IMR-90 (cell line): ENCODE measurements at regions not wholly inside any gene's neighbourhood (a gene's known extent, or its start where the extent isn't known, plus 50 kb on each side); places are given as distances from the start of the nearest gene placed in this dataset.

Experiments
- ATAC-seq: fragments of 200-7000 bp; cut with Tn5 transposase; 2 replicates; pipeline ENCODE4 v1.9.1; 2020; ENCODE audit warnings: low read depth, mild to moderate bottlenecking, moderate library complexity
- BruUV-seq: library from RNA; stranded (reverse); fragments of 400-500 nt; replicated peaks from 2 replicates; lab custom pipeline; 2021; lab: Mats Ljungman, UMichigan
- CTCF ChIA-PET: fragments of 300-600 bp; formaldehyde crosslinking; extraction: SDS; loops from one replicate; lab custom pipeline; 2021; ENCODE audit warnings: antibody characterized with exemption; lab: Yijun Ruan, JAX
- POLR2A ChIA-PET: fragments of 300-600 bp; sonication (Branson Sonifier 250); formaldehyde crosslinking; loops from one replicate; lab custom pipeline; 2022; ENCODE audit warnings: antibody characterized with exemption; ENCODE audit not compliant: unreplicated experiment; lab: Charles Lee
- DNase-seq: peaks from one replicate; pipeline ENCODE4 v3.0.0; 2013
- H2AFZ ChIP-seq: replicated peaks from 2 replicates; pipeline ENCODE3; 2013; ENCODE audit warnings: low read length, mild to moderate bottlenecking; ENCODE audit not compliant: poor library complexity
- H2AK5ac ChIP-seq: 2 replicates; pipeline ENCODE4 v1.6.1; 2013; ENCODE audit warnings: low read depth, low read length, inconsistent platforms
- H2AK9ac ChIP-seq: replicated peaks from 2 replicates; pipeline ENCODE3; 2013; ENCODE audit warnings: mild to moderate bottlenecking, low read depth, low read length, moderate library complexity; ENCODE audit not compliant: poor library complexity
- H2BK120ac ChIP-seq: 2 replicates; pipeline ENCODE4 v1.6.1; 2013; ENCODE audit warnings: low read depth, low read length, inconsistent platforms
- H2BK15ac ChIP-seq: 3 replicates; pipeline ENCODE4 v1.6.1; 2013; ENCODE audit warnings: low read depth, low read length, inconsistent platforms
- H2BK20ac ChIP-seq: 2 replicates; pipeline ENCODE4 v1.6.1; 2013; ENCODE audit warnings: low read depth, mild to moderate bottlenecking, inconsistent platforms, low read length, moderate library complexity
- H2BK5ac ChIP-seq: 2 replicates; pipeline ENCODE4 v1.6.1; 2013; ENCODE audit warnings: mild to moderate bottlenecking, low read depth, low read length, inconsistent platforms; ENCODE audit not compliant: poor library complexity, severe bottlenecking
- H3K14ac ChIP-seq: replicated peaks from 2 replicates; pipeline ENCODE4 v1.6.1; 2013; ENCODE audit warnings: low read depth, low read length, inconsistent platforms
- H3K18ac ChIP-seq: 2 replicates; pipeline ENCODE4 v1.6.1; 2013; ENCODE audit warnings: low read depth, low read length, control low read depth
- H3K23ac ChIP-seq: 2 replicates; pipeline ENCODE4 v1.6.1; 2013; ENCODE audit warnings: low read depth, low read length, inconsistent platforms
- H3K27ac ChIP-seq: 2 replicates; pipeline ENCODE4 v1.5.1; 2013; ENCODE audit warnings: mild to moderate bottlenecking, control low read depth, low read length; ENCODE audit not compliant: insufficient read depth
- H3K27me3 ChIP-seq: 2 replicates; pipeline ENCODE4 v1.6.1; 2013; ENCODE audit warnings: low read length; ENCODE audit not compliant: control insufficient read depth, insufficient read depth
- H3K36me3 ChIP-seq: 2 replicates; pipeline ENCODE4 v1.6.1; 2013; ENCODE audit warnings: low read length, mixed read lengths; ENCODE audit not compliant: control insufficient read depth, insufficient read depth
- H3K4ac ChIP-seq: 2 replicates; pipeline ENCODE4 v1.6.1; 2013; ENCODE audit warnings: low read depth, low read length, inconsistent platforms
- H3K4me1 ChIP-seq: 2 replicates; pipeline ENCODE4 v1.6.1; 2013; ENCODE audit warnings: low read length, mixed read lengths; ENCODE audit not compliant: control insufficient read depth, insufficient read depth
- H3K4me2 ChIP-seq: 2 replicates; pipeline ENCODE4 v1.6.1; 2013; ENCODE audit warnings: low read depth, mild to moderate bottlenecking, control low read depth, low read length, moderate library complexity
- H3K4me3 ChIP-seq: 2 replicates; pipeline ENCODE4 v1.5.1; 2013; ENCODE audit warnings: low read depth, mild to moderate bottlenecking, control low read depth, low read length, moderate library complexity; ENCODE audit not compliant: insufficient read depth
- H3K56ac ChIP-seq: 2 replicates; pipeline ENCODE4 v1.6.1; 2013; ENCODE audit warnings: low read length, inconsistent platforms; ENCODE audit not compliant: insufficient read depth; ENCODE audit errors: extremely low read depth
- H3K79me1 ChIP-seq, 2 experiments: 2 replicates each; pipeline ENCODE4 v1.6.1; 2013; ENCODE audit warnings: low read length in 2 of 2, inconsistent platforms in 1 of 2, low read depth in 1 of 2
- H3K9ac ChIP-seq: 2 replicates; pipeline ENCODE4 v1.6.1; 2013; ENCODE audit warnings: low read depth, low read length, control low read depth
- H3K9me1 ChIP-seq: 2 replicates; pipeline ENCODE4 v1.6.1; 2013; ENCODE audit warnings: low read length, inconsistent platforms; ENCODE audit not compliant: insufficient read depth
- H3K9me3 ChIP-seq: 2 replicates; pipeline ENCODE4 v1.6.1; 2013; ENCODE audit warnings: low read length; ENCODE audit not compliant: control insufficient read depth, insufficient read depth
- H4K20me1 ChIP-seq: 2 replicates; pipeline ENCODE4 v1.6.1; 2013; ENCODE audit warnings: low read length, inconsistent platforms; ENCODE audit not compliant: insufficient read depth
- H4K5ac ChIP-seq: 2 replicates; pipeline ENCODE4 v1.6.1; 2013; ENCODE audit warnings: mild to moderate bottlenecking, low read depth, low read length, control low read depth
- H4K8ac ChIP-seq, 2 experiments: 2 replicates each; pipeline ENCODE4 v1.6.1; 2013; ENCODE audit warnings: low read depth in 2 of 2, low read length in 2 of 2, control low read depth in 1 of 2, inconsistent platforms in 1 of 2
- H4K91ac ChIP-seq: 2 replicates; pipeline ENCODE4 v1.6.1; 2013; ENCODE audit warnings: low read depth, low read length, inconsistent platforms; ENCODE audit not compliant: insufficient read depth
- BHLHE40 ChIP-seq: fragments of 150-350 bp; IDR thresholded peaks from 2 replicates; pipeline ENCODE4 v1.6.1; 2016; ENCODE audit warnings: mild to moderate bottlenecking, low read depth, low read length
- CEBPB ChIP-seq: IDR thresholded peaks from 2 replicates; pipeline ENCODE4 v1.6.1; 2012; ENCODE audit warnings: low read depth, low read length, improper control_type of control experiment
- CHD1 ChIP-seq: IDR thresholded peaks from 2 replicates; pipeline ENCODE4 v1.6.1; 2012; ENCODE audit warnings: low read depth, low read length, improper control_type of control experiment
- CTCF ChIP-seq: conservative IDR thresholded peaks from 2 replicates; pipeline ENCODE4 v1.5.1; 2012; ENCODE audit warnings: mild to moderate bottlenecking, low read depth, low read length, improper control_type of control experiment
- FOS ChIP-seq: fragments of 150-350 bp; IDR thresholded peaks from 2 replicates; pipeline ENCODE4 v1.6.1; 2016; ENCODE audit warnings: low read depth, low read length
- MAFK ChIP-seq: IDR thresholded peaks from 2 replicates; pipeline ENCODE4 v1.6.1; 2012; ENCODE audit warnings: low read depth, low read length, improper control_type of control experiment
- MAZ ChIP-seq: IDR thresholded peaks from 2 replicates; pipeline ENCODE4 v1.6.1; 2012; ENCODE audit warnings: low read depth, mild to moderate bottlenecking, low read length, improper control_type of control experiment, moderate library complexity, borderline replicate concordance
- NFE2L2 ChIP-seq: fragments of 150-350 bp; IDR thresholded peaks from 2 replicates; pipeline ENCODE4 v1.6.1; 2016; ENCODE audit warnings: low read depth, mild to moderate bottlenecking, low read length
- POLR2A ChIP-seq: IDR thresholded peaks from 2 replicates; pipeline ENCODE4 v1.6.1; 2012; ENCODE audit warnings: mild to moderate bottlenecking, low read depth, low read length
- RAD21 ChIP-seq: IDR thresholded peaks from 2 replicates; pipeline ENCODE4 v1.6.1; 2012; ENCODE audit warnings: low read length, improper control_type of control experiment
- RCOR1 ChIP-seq: IDR thresholded peaks from 2 replicates; pipeline ENCODE4 v1.6.1; 2012; ENCODE audit warnings: mild to moderate bottlenecking, low read length, improper control_type of control experiment; ENCODE audit not compliant: insufficient replicate concordance
- SMC3 ChIP-seq: fragments of 150-350 bp; IDR thresholded peaks from 2 replicates; pipeline ENCODE4 v1.6.1; 2016; ENCODE audit warnings: low read depth, mild to moderate bottlenecking, antibody characterized with exemption, low read length, moderate library complexity
- USF2 ChIP-seq: fragments of 150-350 bp; IDR thresholded peaks from 2 replicates; pipeline ENCODE4 v1.6.1; 2017; ENCODE audit warnings: mild to moderate bottlenecking, antibody characterized with exemption, low read length, low read depth
- WGBS, 2 experiments: methylation state at CpG; one replicate each; pipeline versions ENCODE4 v1.1.5 to v1.1.7; 2013; ENCODE audit warnings: missing lambda C conversion rate in 2 of 2; ENCODE audit not compliant: insufficient read length in 1 of 2; ENCODE audit errors: extremely low coverage in 2 of 2; 5-methylcytosine and 5-hydroxymethylcytosine counted together
- dilution Hi-C: fragments of 300-500 bp; cut with HindIII; formaldehyde crosslinking; loops from one replicate; pipeline ENCODE4 v1.14.3; 2018; ENCODE audit warnings: low sequenced_read_pairs; ENCODE audit not compliant: unreplicated experiment
- in situ Hi-C: fragments of 300-500 bp; cut with MboI; formaldehyde crosslinking; loops from 3 replicates; pipeline ENCODE4 v1.14.3; 2019; ENCODE audit warnings: low sequenced_read_pairs, inconsistent platforms, mixed read lengths
- intact Hi-C: fragments of 100-400 bp; cut with micrococcal nuclease; formaldehyde crosslinking; loops from 2 replicates; pipeline ENCODE4 v1.10.0; 2022

DNA sequence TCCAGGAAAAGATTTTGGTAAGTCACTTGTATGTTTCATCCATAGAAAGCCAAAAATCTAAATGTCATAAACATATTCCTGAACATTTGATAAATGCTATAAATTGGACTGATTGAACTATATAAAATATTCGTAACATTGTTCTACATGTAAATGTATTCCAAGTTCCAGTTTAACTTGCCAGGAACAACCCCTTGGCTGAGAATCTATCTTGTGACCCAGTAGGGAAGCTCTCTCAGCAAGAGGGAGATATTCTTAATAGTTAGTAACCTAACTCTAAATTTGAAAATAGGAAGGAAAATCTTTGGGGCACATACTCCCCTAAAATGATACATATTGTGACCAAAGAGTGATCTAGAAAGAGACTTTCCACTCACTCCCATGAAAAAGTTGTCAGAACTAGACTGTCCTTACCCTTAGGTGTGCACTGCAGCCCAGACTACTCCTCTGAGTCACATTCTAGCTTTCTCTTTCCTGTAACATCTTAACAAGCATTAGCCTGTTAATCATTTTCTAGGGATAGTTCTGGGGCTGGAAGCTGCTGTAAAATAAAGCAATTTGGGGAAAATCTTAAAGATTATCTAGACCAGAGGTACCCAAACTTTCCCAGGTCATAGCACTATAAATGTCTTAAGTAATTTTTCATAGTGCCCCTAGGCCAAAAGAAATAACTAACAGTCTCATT is 73.7 kb upstream of the SKAP2 start:
- H3K4me3 ChIP-seq: no peak overlapping the region
- no TSS peak for BruUV-seq
- no peak overlapping the region for H2AFZ ChIP-seq
- no peak for DNase-seq
- no peak for ATAC-seq
- no peak overlapping the region for H3K9ac ChIP-seq
- H4K5ac ChIP-seq: no peak overlapping the region
- no peaks in the 10 kb centered on the region for H4K20me1 ChIP-seq
- no peaks in the 10 kb centered on the region for H3K79me1 ChIP-seq
- no peaks in the 10 kb centered on the region for H3K9me1 ChIP-seq
- H2AK9ac ChIP-seq: no peak overlapping the region
- no peak overlapping the region for H2BK120ac ChIP-seq
- no peak overlapping the region for H4K91ac ChIP-seq
- no peaks in the 10 kb centered on the region for H3K4me1 ChIP-seq
- H2BK15ac ChIP-seq: no peak overlapping the region
- ChIA-PET CTCF (interaction anchor here (1.0 kb wide), 1 partner anchor 11 kb away, joined by 4 read pairs; no protein-coding TSS in a partner anchor), POLR2A (no interaction called here)
- in situ Hi-C loops (no loop called here), intact Hi-C loops (no loop called here), dilution Hi-C loops (no loop called here)
- H3K4ac ChIP-seq: no peak overlapping the region
- no peaks in the 10 kb centered on the region for H3K27me3 ChIP-seq
- H3K27ac ChIP-seq: no peak overlapping the region
- no peak overlapping the region for H3K23ac ChIP-seq
- no peak overlapping the region for H3K14ac ChIP-seq
- H3K9me3 ChIP-seq: no peaks in the 10 kb centered on the region
- WGBS, 2 experiments: no CpG with 5 or more reads among the region's 1 CpG
- no peaks in the 10 kb centered on the region for H3K36me3 ChIP-seq
- H2AK5ac ChIP-seq: no peak overlapping the region
- H4K8ac ChIP-seq: no peak overlapping the region
- TF ChIP-seq SMC3 (no peak), USF2 (no peak), MAZ (no peak), CEBPB (no peak), CHD1 (no peak), CTCF (no peak), RCOR1 (no peak), MAFK (no peak), FOS (no peak), RAD21 (no peak), BHLHE40 (no peak), POLR2A (no peak), NFE2L2 (no peak)
- no peak overlapping the region for H3K18ac ChIP-seq
- H3K56ac ChIP-seq: no peak overlapping the region
- no peak overlapping the region for H3K4me2 ChIP-seq
- H2BK5ac ChIP-seq: no peak overlapping the region
- no peak overlapping the region for H2BK20ac ChIP-seq
